Breast epithelium (tissue), 3 donors: ENCODE measurements at regions not wholly inside any gene's neighbourhood (a gene's known extent, or its start where the extent isn't known, plus 50 kb on each side); places are given as distances from the start of the nearest gene placed in this dataset.

Experiments
- CTCF ChIP-seq, 3 donors: fragments of 450-650 bp; IDR thresholded peaks; one replicate each; pipeline ENCODE4 v1.5.1; 2016 to 2017; ENCODE audit warnings: antibody characterized with exemption in 3 of 3, mild to moderate bottlenecking in 3 of 3, moderate library complexity in 3 of 3
- POLR2A ChIP-seq: fragments of 450-650 bp; IDR thresholded peaks from one replicate; pipeline ENCODE4 v1.6.1; 2016; ENCODE audit warnings: antibody characterized with exemption, mild to moderate bottlenecking, moderate library complexity
- POLR2AphosphoS5 ChIP-seq, 3 donors: sonication (generic); formaldehyde crosslinking; IDR thresholded peaks; one replicate each; pipeline ENCODE4 v1.6.1; 2017; ENCODE audit warnings: antibody characterized with exemption in 3 of 3

DNA sequence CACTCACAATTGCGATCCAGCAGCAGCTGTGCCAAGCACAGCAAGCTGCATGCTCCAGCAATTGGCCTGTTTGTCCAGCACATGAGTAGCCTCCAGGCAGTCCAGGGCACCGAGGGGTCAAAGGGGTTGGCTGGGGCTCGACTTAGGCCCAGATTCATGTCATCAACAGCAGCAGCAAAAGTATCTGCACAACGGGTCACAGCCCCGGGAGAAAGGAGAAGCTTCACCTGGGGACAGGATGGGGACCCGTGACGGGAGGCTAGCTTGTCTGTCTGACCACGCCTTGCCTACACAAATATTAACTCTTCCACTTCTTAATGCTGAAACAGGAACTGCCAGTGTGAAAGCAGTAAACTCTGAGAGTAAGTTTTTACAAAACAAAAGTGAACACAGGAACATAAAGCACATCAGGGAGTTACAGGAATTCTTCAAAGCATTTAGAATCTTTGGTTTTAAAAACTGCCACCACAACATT is 191.2 kb downstream of the PIK3R1 start:
- TF ChIP-seq CTCF (IDR thresholded peaks at IDR 0.05) (no peak), POLR2A (no peak), POLR2AphosphoS5 (IDR thresholded peaks at IDR 0.05) (no peak)
